Fibroblast of lung (primary cell): ENCODE measurements at regions not wholly inside any gene's neighbourhood (a gene's known extent, or its start where the extent isn't known, plus 50 kb on each side); places are given as distances from the start of the nearest gene placed in this dataset.

ENCODE experiments used
- DNase-seq, 2 donors: peaks; one replicate each; pipeline versions ENCODE4 v3.0.0 to v3.0.0-alpha.2; 2010; ENCODE audit warnings: low read depth in 2 of 2
- H2AFZ ChIP-seq: 2 replicates; pipeline ENCODE4 v1.5.1; 2012; ENCODE audit warnings: low read length, control low read depth, inconsistent platforms
- H3K27ac ChIP-seq: 2 replicates; pipeline ENCODE4 v1.5.1; 2011; ENCODE audit warnings: low read length, control low read depth; ENCODE audit not compliant: insufficient read depth
- H3K27me3 ChIP-seq: 2 replicates; pipeline ENCODE4 v1.5.1; 2011; ENCODE audit warnings: mild to moderate bottlenecking, low read length; ENCODE audit not compliant: control insufficient read depth, insufficient read depth
- H3K36me3 ChIP-seq: 2 replicates; pipeline ENCODE4 v1.5.1; 2011; ENCODE audit warnings: low read length; ENCODE audit not compliant: control insufficient read depth, insufficient read depth
- H3K4me1 ChIP-seq: 2 replicates; pipeline ENCODE4 v1.5.1; 2011; ENCODE audit warnings: low read length; ENCODE audit not compliant: control insufficient read depth, insufficient read depth; ENCODE audit errors: extremely low read depth
- H3K4me2 ChIP-seq: 2 replicates; pipeline ENCODE4 v1.5.1; 2011; ENCODE audit warnings: low read length, control low read depth; ENCODE audit not compliant: insufficient read depth; ENCODE audit errors: extremely low read depth
- H3K4me3 ChIP-seq, 4 experiments: fragments of 200-600 bp in 1 of 4; sonication (generic) in 1 of 4; replicated peaks in 1 of 4; 2 replicates each; pipeline ENCODE4 v1.5.1; 2011 to 2016; ENCODE audit warnings: low read length in 4 of 4, low read depth in 3 of 4, mild to moderate bottlenecking in 3 of 4, control low read depth in 2 of 4, inconsistent platforms in 1 of 4, mixed read lengths in 1 of 4; ENCODE audit not compliant: insufficient read depth in 1 of 4; ENCODE audit errors: control extremely low read depth in 1 of 4
- H3K79me2 ChIP-seq: 2 replicates; pipeline ENCODE4 v1.5.1; 2012; ENCODE audit warnings: mild to moderate bottlenecking, low read length, inconsistent platforms; ENCODE audit not compliant: control insufficient read depth, insufficient read depth
- H3K9ac ChIP-seq: 2 replicates; pipeline ENCODE4 v1.5.1; 2011; ENCODE audit warnings: mild to moderate bottlenecking, low read length, control low read depth; ENCODE audit not compliant: insufficient read depth
- H3K9me3 ChIP-seq: 2 replicates; pipeline ENCODE4 v1.5.1; 2012; ENCODE audit warnings: low read depth, low read length; ENCODE audit not compliant: control insufficient read depth, insufficient read depth
- H4K20me1 ChIP-seq: 2 replicates; pipeline ENCODE4 v1.5.1; 2011; ENCODE audit warnings: low read length; ENCODE audit not compliant: control insufficient read depth, insufficient read depth; ENCODE audit errors: extremely low read depth
- EZH2 ChIP-seq: IDR thresholded peaks from 2 replicates; pipeline ENCODE4 v1.5.1; 2012; ENCODE audit warnings: low read length, control low read depth, mild to moderate bottlenecking; ENCODE audit errors: missing control alignments
- TF ChIP-seq, protein P1 (sequence below), 2 donors: IDR thresholded peaks in 1 of 2; conservative IDR thresholded peaks in 1 of 2; 1 replicate in 1 of 2; 2 replicates in 1 of 2; pipeline ENCODE4 v1.5.1; 2011 to 2012; ENCODE audit warnings: low read length in 2 of 2, control low read depth in 1 of 2, inconsistent platforms in 1 of 2, low read depth in 1 of 2, mild to moderate bottlenecking in 1 of 2

DNA sequence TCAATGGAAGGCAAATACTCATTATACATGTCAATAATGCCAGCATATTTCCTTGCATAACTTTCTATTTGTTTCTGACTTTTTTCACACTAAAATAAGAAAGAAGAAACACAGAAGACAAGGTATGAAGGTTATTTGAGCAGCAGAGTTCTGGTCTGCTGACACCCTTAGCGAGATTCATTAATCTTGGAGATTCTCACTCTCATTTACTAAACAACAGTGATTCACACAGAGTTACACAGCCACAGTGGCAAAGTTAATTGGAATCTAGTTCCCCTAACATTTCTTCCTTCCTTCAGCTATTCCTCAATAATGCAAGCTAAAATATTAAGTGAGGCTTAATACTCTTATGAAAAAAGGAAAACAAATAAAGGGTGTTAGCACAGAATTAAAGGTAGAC lies 1044.0 kb downstream of the IGSF11 start:
- no peak for DNase-seq
- Histone ChIP-seq H4K20me1 (no peaks in the 10 kb centered on the region), H2AFZ (no peak overlapping the region), H3K27me3 (no peaks in the 10 kb centered on the region), H3K4me1 (no peaks in the 10 kb centered on the region), H3K27ac (no peak overlapping the region), H3K4me2 (no peak overlapping the region), H3K9me3 (no peaks in the 10 kb centered on the region), H3K9ac (no peak overlapping the region), H3K36me3 (no peaks in the 10 kb centered on the region), H3K4me3 (no peak overlapping the region), H3K79me2 (peaks cover 4% of the 10 kb centered on the region)
- TF ChIP-seq EZH2, result no peak
- TF ChIP-seq, protein P1, sequence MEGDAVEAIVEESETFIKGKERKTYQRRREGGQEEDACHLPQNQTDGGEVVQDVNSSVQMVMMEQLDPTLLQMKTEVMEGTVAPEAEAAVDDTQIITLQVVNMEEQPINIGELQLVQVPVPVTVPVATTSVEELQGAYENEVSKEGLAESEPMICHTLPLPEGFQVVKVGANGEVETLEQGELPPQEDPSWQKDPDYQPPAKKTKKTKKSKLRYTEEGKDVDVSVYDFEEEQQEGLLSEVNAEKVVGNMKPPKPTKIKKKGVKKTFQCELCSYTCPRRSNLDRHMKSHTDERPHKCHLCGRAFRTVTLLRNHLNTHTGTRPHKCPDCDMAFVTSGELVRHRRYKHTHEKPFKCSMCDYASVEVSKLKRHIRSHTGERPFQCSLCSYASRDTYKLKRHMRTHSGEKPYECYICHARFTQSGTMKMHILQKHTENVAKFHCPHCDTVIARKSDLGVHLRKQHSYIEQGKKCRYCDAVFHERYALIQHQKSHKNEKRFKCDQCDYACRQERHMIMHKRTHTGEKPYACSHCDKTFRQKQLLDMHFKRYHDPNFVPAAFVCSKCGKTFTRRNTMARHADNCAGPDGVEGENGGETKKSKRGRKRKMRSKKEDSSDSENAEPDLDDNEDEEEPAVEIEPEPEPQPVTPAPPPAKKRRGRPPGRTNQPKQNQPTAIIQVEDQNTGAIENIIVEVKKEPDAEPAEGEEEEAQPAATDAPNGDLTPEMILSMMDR (conservative IDR thresholded peaks at IDR 0.05 in 1 of 2, IDR thresholded peaks at IDR 0.05 in 1 of 2; ENCODE audit: low read depth in 1 of 2, low read length in 2 of 2), result no peak

DNA sequence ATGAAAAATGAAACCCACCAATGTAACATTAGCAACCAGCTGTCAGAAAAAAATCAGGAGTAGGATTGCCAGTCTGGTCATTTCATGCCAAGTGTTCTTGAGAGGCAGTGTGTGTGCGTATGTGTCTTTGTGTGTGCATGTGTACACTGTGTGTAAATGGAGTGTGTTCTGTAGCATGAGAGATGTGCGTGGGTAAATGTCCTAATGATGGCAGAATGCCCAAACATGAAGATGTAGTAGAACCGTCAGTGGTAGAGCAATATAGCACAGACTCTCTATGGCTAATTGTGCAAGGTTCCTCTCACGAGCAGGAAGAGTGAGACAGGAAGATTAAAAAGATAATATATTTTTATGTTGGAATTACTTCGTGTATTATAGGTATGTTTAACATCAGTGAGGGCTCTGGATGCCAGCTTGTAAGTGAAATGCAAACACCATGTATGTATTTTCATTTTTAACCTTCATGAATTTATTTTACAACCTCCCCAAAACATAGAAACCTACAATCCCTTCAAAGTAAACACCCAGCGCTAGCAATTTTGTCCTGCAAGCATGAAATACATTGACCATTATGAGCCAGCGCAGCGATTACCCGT lies 1038.7 kb downstream of the IGSF11 start:
- peaks cover 4% of the 10 kb centered on the region for H3K79me2 ChIP-seq
- no peaks in the 10 kb centered on the region for H3K36me3 ChIP-seq
- no peak for DNase-seq
- no peak overlapping the region for H2AFZ ChIP-seq
- no peaks in the 10 kb centered on the region for H3K27me3 ChIP-seq
- H3K27ac ChIP-seq, result no peak overlapping the region
- H3K9ac ChIP-seq, result no peak overlapping the region
- peak overlapping the region; percentile 83 for H3K4me2 ChIP-seq
- H3K4me3 ChIP-seq, result peak overlapping the region; percentile 58 to 88 (median 76)
- H3K4me1 ChIP-seq, result no peaks in the 10 kb centered on the region
- H3K9me3 ChIP-seq, result no peaks in the 10 kb centered on the region
- no peak for TF ChIP-seq EZH2
- TF ChIP-seq, protein P1 (conservative IDR thresholded peaks at IDR 0.05 in 1 of 2, IDR thresholded peaks at IDR 0.05 in 1 of 2; ENCODE audit: low read depth in 1 of 2, low read length in 2 of 2), result no peak
- H4K20me1 ChIP-seq, result no peaks in the 10 kb centered on the region

DNA sequence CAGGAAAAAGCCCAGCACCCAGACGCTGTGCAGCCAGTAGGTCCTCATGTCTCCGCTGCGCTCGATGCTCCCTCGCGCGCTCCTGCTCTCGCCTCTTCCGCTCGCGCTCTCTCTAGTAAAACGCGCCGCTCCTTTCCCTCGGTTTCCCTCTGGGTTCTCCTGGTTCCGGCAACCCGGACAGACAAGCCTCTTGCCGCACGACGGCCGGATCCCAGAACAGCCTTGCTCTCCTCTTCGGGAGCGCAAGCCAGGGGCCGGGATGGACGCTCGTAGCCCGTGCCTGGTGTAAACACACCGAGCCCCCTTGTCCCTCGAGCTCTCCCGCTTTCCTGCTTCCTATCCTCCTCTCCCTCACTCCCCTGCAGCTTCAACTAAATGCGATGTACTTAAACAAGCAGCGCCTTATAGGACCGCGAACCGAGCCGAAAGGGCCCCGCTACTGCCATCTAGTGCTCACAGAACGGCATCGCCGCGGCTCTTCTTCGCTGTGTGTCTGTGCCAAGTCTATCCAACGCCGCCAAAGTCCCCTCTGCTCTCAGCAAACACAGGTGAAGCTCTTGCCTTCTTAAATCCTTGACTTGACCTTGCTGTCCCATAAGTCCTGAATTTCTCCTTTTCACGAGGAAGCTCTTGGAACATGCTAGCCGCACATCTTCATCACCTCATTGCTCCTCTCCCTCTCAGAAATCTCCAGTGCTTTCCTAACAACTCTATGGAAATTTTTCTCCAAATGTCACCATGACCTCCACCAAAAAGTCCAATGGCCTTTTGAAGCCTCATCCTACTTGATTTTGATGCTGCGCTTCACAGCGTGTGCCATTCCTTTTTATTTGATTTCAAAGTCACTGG lies 1037.2 kb downstream of the IGSF11 start:
- Histone ChIP-seq H3K4me3 (peak overlapping the region; percentile 58 to 88 (median 76)), H3K9me3 (no peaks in the 10 kb centered on the region), H3K4me2 (peak overlapping the region; percentile 85), H3K9ac (peak overlapping the region; percentile 34), H3K36me3 (no peaks in the 10 kb centered on the region), H3K79me2 (peaks cover 4% of the 10 kb centered on the region), H4K20me1 (no peaks in the 10 kb centered on the region), H2AFZ (peak overlapping the region; percentile 73), H3K27ac (peak overlapping the region; percentile 10), H3K27me3 (no peaks in the 10 kb centered on the region), H3K4me1 (no peaks in the 10 kb centered on the region)
- TF ChIP-seq, protein P1 (conservative IDR thresholded peaks at IDR 0.05 in 1 of 2, IDR thresholded peaks at IDR 0.05 in 1 of 2; ENCODE audit: low read depth in 1 of 2, low read length in 2 of 2), result peak; percentile 94 to 96
- no peak for TF ChIP-seq EZH2
- peak; percentile 77 to 86 for DNase-seq
